HL-60 (cell line): ENCODE measurements at regions not wholly inside any gene's neighbourhood (a gene's known extent, or its start where the extent isn't known, plus 50 kb on each side); places are given as distances from the start of the nearest gene placed in this dataset.
"Not testable (repeated sequence)": the region's sequence is repeated elsewhere in the genome, so short reads cannot be mapped to it uniquely, and the experiment has no call there.

ENCODE experiments used
- DNase-seq, 2 experiments: peaks; one replicate each; pipeline ENCODE4 v3.0.0-alpha.2; 2010 to 2020; ENCODE audit warnings: low read depth in 1 of 2, low spot score in 1 of 2
- H3K27ac ChIP-seq: fragments of 250-450 bp; sonication (Bioruptor Pico); replicated peaks from 2 replicates; pipeline ENCODE4 v1.5.1; 2020; ENCODE audit warnings: mild to moderate bottlenecking, moderate library complexity
- H3K27me3 ChIP-seq: fragments of 250-450 bp; sonication (Bioruptor Pico); 2 replicates; pipeline ENCODE4 v1.5.1; 2021; ENCODE audit warnings: mild to moderate bottlenecking, moderate library complexity; ENCODE audit not compliant: insufficient read depth, poor library complexity, severe bottlenecking
- H3K4me3 ChIP-seq: replicated peaks from 2 replicates; pipeline ENCODE4 v1.5.1; 2011; ENCODE audit warnings: mild to moderate bottlenecking, control low read depth, low read length; ENCODE audit not compliant: insufficient read depth
- CTCF ChIP-seq: IDR thresholded peaks from one replicate; pipeline ENCODE4 v1.5.1; 2011; ENCODE audit warnings: low read length, control low read depth, inconsistent platforms; ENCODE audit not compliant: insufficient read depth
- GABPA ChIP-seq: IDR thresholded peaks from 2 replicates; pipeline ENCODE4 v1.6.1; 2012; ENCODE audit warnings: low read depth
- POLR2AphosphoS5 ChIP-seq: IDR thresholded peaks from 2 replicates; pipeline ENCODE4 v1.6.1; 2012; ENCODE audit warnings: low read depth
- REST ChIP-seq: IDR thresholded peaks from 2 replicates; pipeline ENCODE4 v1.6.1; 2012; ENCODE audit warnings: low read depth; ENCODE audit not compliant: insufficient replicate concordance
- SPI1 ChIP-seq: IDR thresholded peaks from 2 replicates; pipeline ENCODE4 v1.6.1; 2012; ENCODE audit warnings: low read depth, mild to moderate bottlenecking, borderline replicate concordance

GRCh38 chr14:38053666-38054065 lies 154.0 kb upstream of the SSTR1 start:
- H3K4me3 ChIP-seq = no peak overlapping the region
- no peak overlapping the region for H3K27ac ChIP-seq
- TF ChIP-seq CTCF (no peak), REST (no peak), GABPA (no peak), POLR2AphosphoS5 (no peak), SPI1 (no peak)
- no peaks in the 10 kb centered on the region for H3K27me3 ChIP-seq
- no peak for DNase-seq

GRCh38 chr14:38056270-38056669 lies 151.4 kb upstream of the SSTR1 start:
- no peaks in the 10 kb centered on the region for H3K27me3 ChIP-seq
- TF ChIP-seq POLR2AphosphoS5 = no peak
- TF ChIP-seq GABPA = no peak
- no peak for TF ChIP-seq CTCF
- TF ChIP-seq SPI1 = no peak
- no peak for TF ChIP-seq REST
- DNase-seq = no peak
- no peak overlapping the region for H3K4me3 ChIP-seq
- H3K27ac ChIP-seq = no peak overlapping the region

- H3K27me3 ChIP-seq, H3K4me3 ChIP-seq, DNase-seq, H3K27ac ChIP-seq: not testable (repeated sequence)
Measured at GRCh38 chr14:38062223-38062622, 145.5 kb upstream of the SSTR1 start.

- Histone ChIP-seq H3K27me3 (no peaks in the 10 kb centered on the region), H3K4me3 (no peak overlapping the region), H3K27ac (no peak overlapping the region)
- no peak for DNase-seq
- TF ChIP-seq POLR2AphosphoS5 (no peak), GABPA (no peak), CTCF (no peak), SPI1 (no peak), REST (no peak)
Measured at GRCh38 chr14:38063711-38064320, 143.9 kb upstream of the SSTR1 start.
